DND-41 (cell line): ENCODE measurements at regions not wholly inside any gene's neighbourhood (a gene's known extent, or its start where the extent isn't known, plus 50 kb on each side); places are given as distances from the start of the nearest gene placed in this dataset.

Experiments
- ATAC-seq: fragments of 200-7000 bp; cut with Tn5 transposase; 3 replicates; pipeline ENCODE4 v1.9.1; 2021; ENCODE audit warnings: low read depth; ENCODE audit not compliant: insufficient read depth
- DNase-seq: peaks from one replicate; pipeline ENCODE4 v3.0.0-alpha.2; 2020
- H2AFZ ChIP-seq: 2 replicates; pipeline ENCODE4 v1.6.0; 2012; ENCODE audit warnings: low read depth, low read length
- H3K27ac ChIP-seq: 2 replicates; pipeline ENCODE4 v1.5.1; 2012; ENCODE audit warnings: low read length, inconsistent platforms
- H3K27me3 ChIP-seq: fragments of 200-600 bp; sonication (generic); 2 replicates; pipeline ENCODE4 v1.6.0; 2012; ENCODE audit warnings: low read length, mild to moderate bottlenecking, inconsistent platforms; ENCODE audit not compliant: insufficient read depth, poor library complexity
- H3K36me3 ChIP-seq: 2 replicates; pipeline ENCODE4 v1.5.1; 2012; ENCODE audit warnings: low read length, inconsistent platforms; ENCODE audit not compliant: insufficient read depth
- H3K4me1 ChIP-seq: 2 replicates; pipeline ENCODE4 v1.5.1; 2012; ENCODE audit warnings: mild to moderate bottlenecking, low read length; ENCODE audit not compliant: insufficient read depth
- H3K4me2 ChIP-seq: 2 replicates; pipeline ENCODE4 v1.6.0; 2012; ENCODE audit warnings: mild to moderate bottlenecking, moderate library complexity, low read length, inconsistent platforms; ENCODE audit not compliant: insufficient read depth
- H3K4me3 ChIP-seq, 2 experiments: fragments of 200-600 bp in 1 of 2; shearing (Covaris generic) in 1 of 2; 2 replicates each; pipeline ENCODE4 v1.5.1; 2012 to 2016; ENCODE audit warnings: inconsistent platforms in 2 of 2, low read length in 2 of 2, mild to moderate bottlenecking in 2 of 2, low read depth in 1 of 2, moderate library complexity in 1 of 2
- H3K79me2 ChIP-seq: 2 replicates; pipeline ENCODE4 v1.6.0; 2012; ENCODE audit warnings: low read length, inconsistent platforms; ENCODE audit not compliant: insufficient read depth
- H3K9ac ChIP-seq: 2 replicates; pipeline ENCODE4 v1.6.0; 2012; ENCODE audit warnings: low read depth, mild to moderate bottlenecking, inconsistent platforms, low read length, moderate library complexity
- H3K9me3 ChIP-seq: 2 replicates; pipeline ENCODE4 v1.5.1; 2012; ENCODE audit warnings: low read length, moderate library complexity, mild to moderate bottlenecking, inconsistent platforms; ENCODE audit not compliant: insufficient read depth, severe bottlenecking
- H4K20me1 ChIP-seq: 2 replicates; pipeline ENCODE4 v1.6.0; 2012; ENCODE audit warnings: low read length; ENCODE audit not compliant: insufficient read depth
- CTCF ChIP-seq: IDR thresholded peaks from 2 replicates; pipeline ENCODE4 v1.5.1; 2012; ENCODE audit warnings: borderline replicate concordance, low read length, moderate library complexity, mild to moderate bottlenecking; ENCODE audit not compliant: poor library complexity, severe bottlenecking; ENCODE audit errors: extremely low read depth
- EZH2 ChIP-seq: IDR thresholded peaks from 3 replicates; pipeline ENCODE4 v1.6.1; 2012; ENCODE audit warnings: borderline replicate concordance, low read depth, mild to moderate bottlenecking, moderate library complexity, low read length, inconsistent platforms; ENCODE audit not compliant: severe bottlenecking

DNA sequence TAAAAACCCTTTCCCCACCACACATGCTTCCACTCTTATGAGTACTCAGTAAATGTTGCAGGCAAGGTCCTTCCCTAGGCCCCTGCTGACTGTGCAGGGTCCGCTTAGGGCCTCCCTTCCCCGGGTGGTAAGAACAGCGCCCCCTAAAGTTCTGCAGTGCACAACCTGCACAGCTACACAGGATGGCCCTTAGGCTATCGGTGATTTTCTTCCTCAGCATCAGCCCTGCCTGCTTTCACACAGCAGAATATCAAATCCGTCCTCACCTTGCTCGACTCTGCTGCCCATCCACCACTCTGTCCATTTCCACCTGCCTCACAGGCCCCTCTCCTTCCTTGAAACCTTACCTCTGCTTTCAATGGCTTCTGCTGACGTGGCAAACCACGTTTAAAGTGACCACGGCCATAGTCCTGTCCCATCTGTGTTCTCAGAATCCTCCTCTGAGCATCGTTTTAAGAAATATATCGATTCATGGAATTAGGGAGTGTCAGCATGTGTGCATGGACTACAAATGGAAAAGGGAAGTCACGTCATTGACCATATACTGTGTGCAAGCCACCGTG lies 51.4 kb upstream of the TMEM132E start:
- Histone ChIP-seq H2AFZ (no peak overlapping the region), H3K36me3 (no peaks in the 10 kb centered on the region), H3K4me1 (no peaks in the 10 kb centered on the region), H4K20me1 (no peaks in the 10 kb centered on the region), H3K27ac (no peak overlapping the region), H3K79me2 (no peaks in the 10 kb centered on the region), H3K9ac (no peak overlapping the region), H3K4me3 (no peak overlapping the region), H3K9me3 (no peaks in the 10 kb centered on the region), H3K4me2 (no peak overlapping the region), H3K27me3 (peaks cover 20% of the 10 kb centered on the region)
- DNase-seq (no peak), ATAC-seq (no peak)
- peak; percentile 34 for TF ChIP-seq CTCF
- TF ChIP-seq EZH2 = no peak

GRCh38 chr17:34527136-34527907 lies 52.1 kb upstream of the TMEM132E start:
- H3K9ac ChIP-seq = no peak overlapping the region
- no peak overlapping the region for H3K4me2 ChIP-seq
- H3K4me1 ChIP-seq = no peaks in the 10 kb centered on the region
- no peaks in the 10 kb centered on the region for H3K9me3 ChIP-seq
- no peak overlapping the region for H3K27ac ChIP-seq
- H3K36me3 ChIP-seq = no peaks in the 10 kb centered on the region
- H3K27me3 ChIP-seq = peaks cover 16% of the 10 kb centered on the region
- TF ChIP-seq CTCF (no peak), EZH2 (no peak)
- H3K4me3 ChIP-seq = no peak overlapping the region
- ATAC-seq = no peak
- DNase-seq = no peak
- H3K79me2 ChIP-seq = no peaks in the 10 kb centered on the region
- H4K20me1 ChIP-seq = no peaks in the 10 kb centered on the region
- no peak overlapping the region for H2AFZ ChIP-seq

- Histone ChIP-seq H3K9me3 (no peaks in the 10 kb centered on the region), H3K4me2 (no peak overlapping the region), H3K4me1 (no peaks in the 10 kb centered on the region), H3K36me3 (no peaks in the 10 kb centered on the region), H3K9ac (no peak overlapping the region), H2AFZ (no peak overlapping the region), H3K27me3 (peaks cover 13% of the 10 kb centered on the region), H3K4me3 (no peak overlapping the region), H3K27ac (no peak overlapping the region), H4K20me1 (0 out of 2 replicates have a peak, but pooled peaks cover 3% of the 10 kb centered on the region), H3K79me2 (no peaks in the 10 kb centered on the region)
- no peak for DNase-seq
- no peak for ATAC-seq
- TF ChIP-seq CTCF (no peak), EZH2 (no peak)
These were observed 53.7 kb upstream of the TMEM132E start for GRCh38 chr17:34525651-34526050.

GRCh38 chr17:34521955-34522354 lies 57.4 kb upstream of the TMEM132E start:
- H3K4me3 ChIP-seq = no peak overlapping the region
- H3K27me3 ChIP-seq = peaks cover 3% of the 10 kb centered on the region
- no peak overlapping the region for H2AFZ ChIP-seq
- no peak for TF ChIP-seq CTCF
- TF ChIP-seq EZH2 = no peak
- H4K20me1 ChIP-seq = 0 out of 2 replicates have a peak, but pooled peaks cover 3% of the 10 kb centered on the region
- no peak for ATAC-seq
- H3K4me2 ChIP-seq = no peak overlapping the region
- no peaks in the 10 kb centered on the region for H3K36me3 ChIP-seq
- no peaks in the 10 kb centered on the region for H3K4me1 ChIP-seq
- no peaks in the 10 kb centered on the region for H3K79me2 ChIP-seq
- no peak overlapping the region for H3K27ac ChIP-seq
- no peaks in the 10 kb centered on the region for H3K9me3 ChIP-seq
- no peak overlapping the region for H3K9ac ChIP-seq
- no peak for DNase-seq
